BLaER1 treated with 17β-estradiol and CSF1 and Interleukin-3, amounts not matched to agents 10 nM and 100 nM (cell line): ENCODE measurements at regions not wholly inside any gene's neighbourhood (a gene's known extent, or its start where the extent isn't known, plus 50 kb on each side); places are given as distances from the start of the nearest gene placed in this dataset.

Experiments
- H3K27ac ChIP-seq, 11 experiments: shearing (Covaris generic); formaldehyde crosslinking; 2 replicates each; pipeline ENCODE4 v1.8.1; 2022
- H3K27me3 ChIP-seq, 11 experiments: shearing (Covaris generic); formaldehyde crosslinking; 2 replicates each; pipeline ENCODE4 v1.8.1; 2022
- H3K36me3 ChIP-seq, 11 experiments: shearing (Covaris generic); formaldehyde crosslinking; 2 replicates each; pipeline ENCODE4 v1.8.1; 2022
- H3K4me1 ChIP-seq, 10 experiments: shearing (Covaris generic); formaldehyde crosslinking; 2 replicates each; pipeline ENCODE4 v1.8.1; 2022
- H3K4me2 ChIP-seq, 11 experiments: shearing (Covaris generic); formaldehyde crosslinking; 2 replicates each; pipeline ENCODE4 v1.8.1; 2022
- H3K4me3 ChIP-seq, 10 experiments: shearing (Covaris generic); formaldehyde crosslinking; 2 replicates each; pipeline ENCODE4 v1.8.1; 2022
- H3K9ac ChIP-seq, 11 experiments: shearing (Covaris generic); formaldehyde crosslinking; 2 replicates each; pipeline ENCODE4 v1.8.1; 2022
- H3K9me3 ChIP-seq, 11 experiments: shearing (Covaris generic); formaldehyde crosslinking; replicated peaks in 1 of 11; 2 replicates each; pipeline ENCODE4 v1.8.1; 2022
- H4K20me1 ChIP-seq, 11 experiments: shearing (Covaris generic); formaldehyde crosslinking; 2 replicates each; pipeline ENCODE4 v1.8.1; 2022
- Cebpa-rat ChIP-seq, 11 experiments: shearing (Covaris generic); IDR thresholded peaks; 2 replicates each; pipeline ENCODE4 v1.8.1; 2022

GRCh38 chr2:185316383-185316782 is 422.2 kb upstream of the FSIP2 start:
- no peak overlapping the region for H3K4me2 ChIP-seq
- no peaks in the 10 kb centered on the region for H3K27me3 ChIP-seq
- H3K27ac ChIP-seq, result no peak overlapping the region
- H3K36me3 ChIP-seq, result no peaks in the 10 kb centered on the region
- H3K9ac ChIP-seq, result no peak overlapping the region
- no peaks in the 10 kb centered on the region for H3K9me3 ChIP-seq
- H4K20me1 ChIP-seq, result no peaks in the 10 kb centered on the region
- TF ChIP-seq Cebpa-rat (IDR thresholded peaks at IDR 0.05), result no peak
- no peaks in the 10 kb centered on the region for H3K4me1 ChIP-seq
- no peak overlapping the region for H3K4me3 ChIP-seq

- no peak overlapping the region for H3K27ac ChIP-seq
- TF ChIP-seq Cebpa-rat (IDR thresholded peaks at IDR 0.05), result no peak
- no peak overlapping the region for H3K9ac ChIP-seq
- H3K36me3 ChIP-seq, result no peaks in the 10 kb centered on the region
- H3K4me2 ChIP-seq, result no peak overlapping the region
- no peaks in the 10 kb centered on the region for H3K4me1 ChIP-seq
- no peaks in the 10 kb centered on the region for H4K20me1 ChIP-seq
- no peak overlapping the region for H3K4me3 ChIP-seq
- H3K27me3 ChIP-seq, result no peaks in the 10 kb centered on the region
- no peaks in the 10 kb centered on the region for H3K9me3 ChIP-seq
These were observed 420.3 kb upstream of the FSIP2 start for GRCh38 chr2:185318271-185318724.

- Histone ChIP-seq H4K20me1 (no peaks in the 10 kb centered on the region), H3K4me3 (no peak overlapping the region), H3K36me3 (no peaks in the 10 kb centered on the region), H3K27me3 (no peaks in the 10 kb centered on the region), H3K27ac (no peak overlapping the region), H3K9me3 (peaks cover 0 to 8% (median 0%) of the 10 kb centered on the region in 11 experiments; a peak in 3 of 22 replicates), H3K4me1 (no peaks in the 10 kb centered on the region), H3K4me2 (no peak overlapping the region), H3K9ac (no peak overlapping the region)
- no peak for TF ChIP-seq Cebpa-rat (IDR thresholded peaks at IDR 0.05)
These were observed 402.7 kb upstream of the FSIP2 start for GRCh38 chr2:185335879-185336278.

GRCh38 chr2:185337033-185337432 is 401.6 kb upstream of the FSIP2 start:
- no peaks in the 10 kb centered on the region for H3K4me1 ChIP-seq
- no peaks in the 10 kb centered on the region for H3K36me3 ChIP-seq
- H3K9me3 ChIP-seq, result peaks cover 0 to 8% (median 0%) of the 10 kb centered on the region in 11 experiments; a peak in 3 of 22 replicates
- H3K27me3 ChIP-seq, result no peaks in the 10 kb centered on the region
- no peak overlapping the region for H3K4me3 ChIP-seq
- H4K20me1 ChIP-seq, result no peaks in the 10 kb centered on the region
- H3K9ac ChIP-seq, result no peak overlapping the region
- TF ChIP-seq Cebpa-rat (IDR thresholded peaks at IDR 0.05), result no peak
- no peak overlapping the region for H3K4me2 ChIP-seq
- H3K27ac ChIP-seq, result no peak overlapping the region

GRCh38 chr2:185338104-185338503 is 400.5 kb upstream of the FSIP2 start:
- Histone ChIP-seq H3K9me3 (peaks cover 0 to 8% (median 0%) of the 10 kb centered on the region in 11 experiments; a peak in 3 of 22 replicates), H3K27ac (no peak overlapping the region), H4K20me1 (no peaks in the 10 kb centered on the region), H3K27me3 (no peaks in the 10 kb centered on the region), H3K4me3 (no peak overlapping the region), H3K4me2 (no peak overlapping the region), H3K36me3 (no peaks in the 10 kb centered on the region), H3K9ac (no peak overlapping the region), H3K4me1 (no peaks in the 10 kb centered on the region)
- TF ChIP-seq Cebpa-rat (IDR thresholded peaks at IDR 0.05), result no peak

- Histone ChIP-seq H3K27ac (no peak overlapping the region), H3K36me3 (no peaks in the 10 kb centered on the region), H3K9me3 (no peaks in the 10 kb centered on the region), H3K4me2 (no peak overlapping the region), H3K4me1 (no peaks in the 10 kb centered on the region), H3K9ac (no peak overlapping the region), H3K27me3 (no peaks in the 10 kb centered on the region), H4K20me1 (no peaks in the 10 kb centered on the region), H3K4me3 (no peak overlapping the region)
- no peak for TF ChIP-seq Cebpa-rat (IDR thresholded peaks at IDR 0.05)
These were observed 391.2 kb upstream of the FSIP2 start for GRCh38 chr2:185347445-185347844.

GRCh38 chr2:185360776-185361175 is 377.8 kb upstream of the FSIP2 start:
- Histone ChIP-seq H3K4me3 (no peak overlapping the region), H3K36me3 (no peaks in the 10 kb centered on the region), H3K9ac (no peak overlapping the region), H3K4me1 (no peaks in the 10 kb centered on the region), H3K27me3 (no peaks in the 10 kb centered on the region), H3K4me2 (no peak overlapping the region), H4K20me1 (no peaks in the 10 kb centered on the region), H3K9me3 (peaks cover 0 to 7% (median 0%) of the 10 kb centered on the region in 11 experiments; a peak in 1 of 22 replicates), H3K27ac (no peak overlapping the region)
- TF ChIP-seq Cebpa-rat (IDR thresholded peaks at IDR 0.05), result no peak

GRCh38 chr2:185372188-185372587 is 366.4 kb upstream of the FSIP2 start:
- Histone ChIP-seq H3K9ac (no peak overlapping the region), H3K4me1 (no peaks in the 10 kb centered on the region), H3K36me3 (no peaks in the 10 kb centered on the region), H3K4me3 (no peak overlapping the region), H3K27me3 (no peaks in the 10 kb centered on the region), H4K20me1 (no peaks in the 10 kb centered on the region), H3K27ac (no peak overlapping the region), H3K4me2 (no peak overlapping the region), H3K9me3 (no peaks in the 10 kb centered on the region; a peak in 2 of 22 replicates)
- TF ChIP-seq Cebpa-rat (IDR thresholded peaks at IDR 0.05), result no peak

- Histone ChIP-seq H3K9ac (no peak overlapping the region), H3K27me3 (no peaks in the 10 kb centered on the region), H3K9me3 (no peaks in the 10 kb centered on the region; a peak in 1 of 22 replicates), H3K4me1 (no peaks in the 10 kb centered on the region), H3K4me2 (no peak overlapping the region), H3K27ac (no peak overlapping the region), H3K4me3 (no peak overlapping the region), H4K20me1 (no peaks in the 10 kb centered on the region), H3K36me3 (no peaks in the 10 kb centered on the region)
- TF ChIP-seq Cebpa-rat (IDR thresholded peaks at IDR 0.05), result no peak
These were observed 365.4 kb upstream of the FSIP2 start for GRCh38 chr2:185373229-185373628.

GRCh38 chr2:185374878-185375277 is 363.7 kb upstream of the FSIP2 start:
- Histone ChIP-seq H3K9me3 (no peaks in the 10 kb centered on the region; a peak in 1 of 22 replicates), H3K4me1 (no peaks in the 10 kb centered on the region), H3K36me3 (no peaks in the 10 kb centered on the region), H3K27ac (no peak overlapping the region), H3K27me3 (no peaks in the 10 kb centered on the region), H4K20me1 (no peaks in the 10 kb centered on the region), H3K9ac (no peak overlapping the region), H3K4me3 (no peak overlapping the region), H3K4me2 (no peak overlapping the region)
- no peak for TF ChIP-seq Cebpa-rat (IDR thresholded peaks at IDR 0.05)
